Suprapubic skin (tissue), 4 donors: ENCODE measurements at regions not wholly inside any gene's neighbourhood (a gene's known extent, or its start where the extent isn't known, plus 50 kb on each side); places are given as distances from the start of the nearest gene placed in this dataset.
"Not testable (repeated sequence)": the region's sequence is repeated elsewhere in the genome, so short reads cannot be mapped to it uniquely, and the experiment has no call there.

ENCODE experiments used
- CTCF ChIP-seq, 2 donors: fragments of 200-600 bp in 1 of 2; fragments of 450-650 bp in 1 of 2; sonication (generic) in 1 of 2; IDR thresholded peaks; one replicate each; pipeline ENCODE4 v1.5.1; 2016 to 2019; ENCODE audit warnings: antibody characterized with exemption in 2 of 2, mild to moderate bottlenecking in 1 of 2, moderate library complexity in 1 of 2
- POLR2A ChIP-seq, 2 donors: fragments of 450-650 bp; IDR thresholded peaks; one replicate each; pipeline ENCODE4 v1.6.1; 2017; ENCODE audit warnings: antibody characterized with exemption in 2 of 2, mild to moderate bottlenecking in 2 of 2, moderate library complexity in 2 of 2
- POLR2AphosphoS5 ChIP-seq, 3 donors: sonication (generic); formaldehyde crosslinking; IDR thresholded peaks; one replicate each; pipeline ENCODE4 v1.6.1; 2017; ENCODE audit warnings: antibody characterized with exemption in 3 of 3

- not testable (repeated sequence) for TF ChIP-seq CTCF, POLR2AphosphoS5, POLR2A (IDR thresholded peaks at IDR 0.05)
These were observed 169.6 kb upstream of the TP53TG3 start for GRCh38 chr16:32845572-32845971.
